ENCODE measurements at regions not wholly inside any gene's neighbourhood (a gene's known extent, or its start where the extent isn't known, plus 50 kb on each side); places are given as distances from the start of the nearest gene placed in this dataset.

- H3K23me2 ChIP-seq (ENCODE audit: insufficient read length, low read depth, low read length, poor library complexity, severe bottlenecking) = no peaks in the 10 kb centered on the region
- H3K4me1 ChIP-seq (ENCODE audit: insufficient read depth, low read length) = no peaks in the 10 kb centered on the region; the same call in 1 of the 2 replicates
- H3T11ph ChIP-seq (ENCODE audit: low read length) = no peak overlapping the region
- H2AK5ac ChIP-seq (ENCODE audit: insufficient read length, low read length) = no peak overlapping the region
- H3K56ac ChIP-seq (ENCODE audit: insufficient read length, low read depth, low read length) = no peak overlapping the region
- Mint-ChIP-seq H3K36me3 (ENCODE audit: insufficient read depth in 1 of 3, low read depth in 3 of 3) (no peaks in the 10 kb centered on the region), H3K4me3 (no peak overlapping the region), H3K27ac (no peak overlapping the region), H3K4me1 (peaks cover 7% of the 10 kb centered on the region in 2 experiments), H3K9me3 (no peaks in the 10 kb centered on the region), H3K27me3 (ENCODE audit: low read depth) (no peaks in the 10 kb centered on the region)
- no peak overlapping the region for H4K5ac ChIP-seq (ENCODE audit: insufficient read length, low read depth, low read length)
- H3K9ac ChIP-seq (ENCODE audit: extremely low read depth, insufficient read length, low read length) = no peak overlapping the region
- no peak overlapping the region for H2BK12ac ChIP-seq (ENCODE audit: insufficient read length, low read depth, low read length)
- no peak overlapping the region for H2BK5ac ChIP-seq (ENCODE audit: insufficient read length, low read length)
- H3K79me2 ChIP-seq (ENCODE audit: insufficient read depth, low read length) = no peaks in the 10 kb centered on the region
- H3K79me1 ChIP-seq (ENCODE audit: insufficient read depth, low read depth, low read length, poor library complexity, severe bottlenecking) = no peaks in the 10 kb centered on the region
- H2BK15ac ChIP-seq (ENCODE audit: low read depth, low read length) = no peak overlapping the region
- H2BK20ac ChIP-seq (ENCODE audit: low read depth, low read length, poor library complexity, severe bottlenecking) = no peak overlapping the region
- no peak overlapping the region for H2BK120ac ChIP-seq (ENCODE audit: low read depth, low read length, poor library complexity, severe bottlenecking)
- H3K14ac ChIP-seq (ENCODE audit: insufficient read depth, low read length) = no peak overlapping the region
- H3K23ac ChIP-seq (ENCODE audit: insufficient read length, low read depth, low read length) = no peak overlapping the region
- H4K8ac ChIP-seq (replicated peaks; ENCODE audit: insufficient read length, low read depth, low read length) = no peak overlapping the region
- WGBS (ENCODE audit: extremely low coverage, insufficient read length, low lambda C conversion rate) = no CpG with 5 or more reads among the region's 1 CpG
- no peak overlapping the region for H4K91ac ChIP-seq (ENCODE audit: insufficient read length, low read depth, low read length)
- no peaks in the 10 kb centered on the region for H4K20me1 ChIP-seq (ENCODE audit: control insufficient read depth, insufficient read depth, insufficient read length)
- no peak for DNase-seq
- no peak overlapping the region for H3K18ac ChIP-seq (ENCODE audit: insufficient read length, low read depth, low read length)
- H2AFZ ChIP-seq (ENCODE audit: low read length) = no peak overlapping the region
- no peak for TF ChIP-seq CTCF (conservative IDR thresholded peaks at IDR 0.05)
- H3K4ac ChIP-seq (ENCODE audit: low read depth, low read length) = no peak overlapping the region
- no peak overlapping the region for H3K4me2 ChIP-seq (ENCODE audit: insufficient read depth, insufficient read length, low read length)
- no peak overlapping the region for H3K27ac ChIP-seq (ENCODE audit: insufficient read length, low read depth, low read length)
- no peaks in the 10 kb centered on the region for H3K9me3 ChIP-seq (ENCODE audit: control insufficient read depth, low read depth, low read length)
- no peaks in the 10 kb centered on the region for H3K27me3 ChIP-seq (ENCODE audit: insufficient read depth, low read length)
Measured at GRCh38 chr1:106498238-106498637, 558.2 kb upstream of the PRMT6 start.

All from H9 (cell line).